Fibroblast of skin of right quadriceps (primary cell): ENCODE measurements at regions not wholly inside any gene's neighbourhood (a gene's known extent, or its start where the extent isn't known, plus 50 kb on each side); places are given as distances from the start of the nearest gene placed in this dataset.
"Not testable (repeated sequence)": the region's sequence is repeated elsewhere in the genome, so short reads cannot be mapped to it uniquely, and the experiment has no call there.

Experiments
- DNase-seq: peaks from one replicate; pipeline ENCODE4 v3.0.0-alpha.2; 2013

DNA sequence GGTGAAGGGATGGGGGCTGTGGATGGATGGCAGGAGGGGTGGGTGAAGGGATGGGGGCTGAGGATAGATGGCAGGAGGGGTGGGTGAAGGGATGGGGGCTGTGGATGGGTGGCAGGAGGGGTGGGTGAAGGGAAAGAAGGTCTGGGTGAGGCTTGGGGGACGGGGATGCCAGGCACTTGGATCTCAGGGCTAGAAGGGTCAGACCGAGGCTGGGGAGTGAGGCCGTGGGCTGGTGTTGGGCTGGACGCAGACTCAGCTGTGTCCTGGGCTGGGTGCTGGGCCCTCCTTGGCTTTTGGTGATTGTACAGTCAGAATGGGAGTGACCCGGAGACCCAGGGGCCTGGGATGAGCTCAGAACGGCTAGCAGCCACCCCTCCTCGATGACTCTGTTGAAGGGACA lies 192.4 kb downstream of the TMEM121 start:
- not testable (repeated sequence) for DNase-seq

DNA sequence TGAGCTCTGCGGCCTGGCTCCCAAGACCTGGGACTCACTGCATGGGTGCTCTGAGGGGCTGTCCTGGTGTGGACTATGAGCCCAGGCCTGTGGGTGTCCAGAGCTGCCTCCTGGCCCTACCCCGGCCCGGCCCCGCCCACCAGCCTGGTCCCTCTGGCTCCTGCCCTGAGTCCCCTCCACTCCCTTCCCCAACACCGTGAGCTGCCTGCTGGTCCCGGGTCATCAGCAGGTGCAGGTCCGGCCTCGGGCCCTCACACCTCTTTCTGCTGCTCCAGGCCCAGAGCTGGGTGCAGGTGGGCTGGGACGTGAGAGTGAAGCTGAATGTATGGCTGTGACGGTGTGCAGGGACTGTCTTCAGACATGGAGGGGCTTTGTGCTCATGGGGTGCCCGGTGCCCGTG lies 193.7 kb downstream of the TMEM121 start:
- not testable (repeated sequence) for DNase-seq

DNA sequence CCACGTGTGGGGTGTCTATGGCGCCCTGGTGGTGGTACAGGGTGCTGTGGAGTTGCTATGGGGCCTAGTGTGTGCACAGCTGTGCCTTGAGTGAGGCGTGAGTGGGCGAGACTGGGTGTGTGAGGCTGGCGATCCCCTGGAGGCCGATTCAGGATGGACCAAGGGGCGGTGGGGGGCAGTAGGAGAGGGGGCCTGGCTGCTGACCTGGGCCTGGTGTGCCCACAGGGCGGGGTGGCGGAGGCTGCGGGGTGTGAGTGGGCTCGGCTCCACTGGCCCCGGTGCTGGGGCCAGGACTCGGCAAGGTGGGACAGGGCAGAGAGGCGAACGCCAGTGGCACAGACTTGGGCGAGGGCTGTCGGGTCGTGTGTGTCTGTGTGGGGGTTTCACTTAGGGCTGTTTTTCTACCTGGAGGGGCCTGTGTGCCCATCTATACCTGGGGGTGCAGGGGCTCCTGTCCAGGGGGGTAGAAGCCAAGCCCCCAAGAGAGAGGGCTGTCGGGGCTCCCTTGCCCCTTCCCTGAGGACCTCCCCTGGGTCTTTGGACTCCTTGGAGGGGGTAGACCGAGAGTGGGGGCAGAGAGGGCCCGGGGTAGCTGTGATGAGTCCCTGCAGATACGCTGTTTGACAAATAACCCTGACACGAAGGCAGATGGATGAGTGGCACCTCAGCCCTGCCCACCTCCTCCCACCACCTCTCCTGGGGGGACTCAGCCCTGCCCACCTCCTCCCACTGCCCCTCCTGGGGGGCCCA lies 194.6 kb downstream of the TMEM121 start:
- DNase-seq = not testable (repeated sequence)

DNA sequence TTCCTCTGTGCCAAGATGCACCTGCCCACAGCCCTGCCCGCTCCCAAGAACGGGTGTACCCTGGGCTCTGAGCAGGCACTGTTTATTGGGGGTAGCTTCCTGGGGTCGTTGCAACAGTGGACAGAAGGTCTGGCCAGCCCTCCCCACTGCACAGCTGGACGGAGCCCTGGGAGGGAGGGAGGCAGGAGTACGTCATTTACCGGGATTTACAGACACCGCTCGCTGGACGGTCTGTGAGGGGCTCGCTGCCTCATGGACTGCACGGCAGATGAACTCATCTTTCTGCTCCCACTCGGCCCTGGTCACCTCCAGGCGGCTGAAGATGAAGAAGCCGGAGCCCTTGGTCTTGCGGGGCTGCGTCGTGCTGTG lies 195.2 kb downstream of the TMEM121 start:
- not testable (repeated sequence) for DNase-seq

DNA sequence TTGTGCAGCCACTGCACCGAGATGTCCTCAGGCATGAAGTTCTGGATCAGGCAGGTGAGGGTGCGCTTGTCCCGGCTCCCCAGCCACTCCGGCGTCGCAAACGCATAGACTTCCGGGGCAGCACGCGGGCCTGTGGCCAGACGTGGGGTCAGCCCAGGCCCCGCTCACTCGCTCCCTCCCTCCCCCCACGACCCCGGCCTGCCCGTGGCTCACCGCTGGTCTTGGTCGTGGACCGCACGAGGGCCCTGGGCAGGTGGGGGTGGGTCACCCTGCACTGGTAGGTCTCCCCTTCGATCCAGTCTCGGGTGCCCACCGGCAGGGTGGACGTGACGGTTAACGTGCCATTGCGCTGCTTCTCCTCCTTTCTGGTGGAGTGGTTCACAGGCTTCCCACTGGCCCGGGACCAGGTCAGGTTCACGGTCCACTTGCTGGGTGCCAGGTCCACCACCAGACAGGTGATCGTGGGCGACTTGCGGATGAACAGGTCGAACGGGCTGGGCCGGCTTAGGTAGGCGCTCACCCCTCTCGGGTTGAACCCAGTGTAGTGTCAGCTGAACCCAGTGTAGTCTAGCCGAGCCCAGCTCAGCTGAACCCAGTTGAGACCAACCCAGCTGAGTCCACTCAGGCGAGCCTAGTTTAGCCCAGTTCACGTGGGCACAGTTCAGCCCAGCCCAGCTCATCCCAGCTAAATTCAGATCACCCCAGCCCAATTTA lies 195.8 kb downstream of the TMEM121 start:
- DNase-seq = not testable (repeated sequence)

DNA sequence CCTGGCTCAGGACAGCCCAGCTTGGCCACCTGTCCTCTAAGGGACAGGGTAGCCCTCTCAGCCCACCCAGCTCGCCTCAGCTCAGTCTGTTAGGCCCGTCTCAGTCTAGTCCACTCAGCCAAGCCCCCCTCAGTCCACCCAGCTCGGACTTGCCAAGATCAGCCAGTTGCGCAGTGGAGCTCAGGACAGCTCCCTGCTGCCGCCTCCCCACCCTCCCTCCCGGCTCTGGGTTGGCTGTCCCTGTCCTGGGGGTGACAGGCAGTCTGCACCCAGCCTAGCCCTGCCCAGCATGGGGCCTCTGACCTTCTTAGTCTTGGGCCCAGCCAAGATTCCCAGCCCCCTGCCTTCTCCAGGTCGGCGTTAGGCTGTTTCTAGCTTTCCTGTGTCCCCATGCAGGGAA lies 196.9 kb downstream of the TMEM121 start:
- not testable (repeated sequence) for DNase-seq

DNA sequence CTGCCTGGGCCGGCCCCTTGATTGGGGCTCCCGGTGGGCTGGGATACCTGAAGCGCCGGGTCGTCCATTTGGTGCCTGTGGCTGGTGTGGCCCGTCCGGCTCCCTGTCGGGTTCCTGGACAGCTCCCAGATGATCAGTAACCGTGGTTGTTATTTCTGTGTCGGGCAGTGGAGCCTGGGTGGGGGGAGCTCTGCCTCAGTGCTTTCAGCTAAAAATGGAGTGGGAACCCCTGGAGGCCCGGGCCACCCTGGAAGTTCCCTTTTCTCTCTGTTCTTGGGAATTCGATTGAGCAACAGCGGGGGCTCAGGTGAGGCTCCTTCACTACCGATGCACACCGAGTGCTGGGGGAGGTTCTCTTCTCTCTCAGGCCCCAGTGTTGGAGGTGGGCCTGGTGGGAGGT lies 197.4 kb downstream of the TMEM121 start:
- DNase-seq = not testable (repeated sequence)

DNA sequence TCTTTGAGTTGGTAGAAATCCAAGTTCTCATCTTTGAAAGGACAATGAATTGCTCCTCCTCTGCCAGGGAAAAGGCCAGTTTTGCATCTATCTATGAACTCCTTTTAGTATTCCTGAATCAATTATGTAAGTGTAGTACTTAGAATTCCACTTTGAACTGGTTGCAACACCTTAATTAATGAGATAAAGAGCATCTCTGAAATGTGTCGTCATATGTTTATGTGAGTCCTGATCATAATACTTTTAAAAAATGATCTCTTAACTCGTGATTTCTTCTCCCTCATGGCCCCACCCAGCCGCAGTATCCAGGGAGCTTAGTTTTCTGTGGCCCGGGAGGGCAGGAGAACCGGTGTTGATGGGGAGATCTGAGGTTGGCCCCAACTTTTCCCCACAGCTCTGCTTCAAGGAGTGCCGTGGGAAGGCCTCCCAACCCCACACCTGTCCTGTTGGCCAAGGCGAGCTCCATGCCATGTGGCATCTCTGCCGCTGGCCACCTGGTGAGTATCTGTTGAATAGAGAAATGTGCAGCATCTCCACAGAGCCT lies 203.5 kb downstream of the TMEM121 start:
- DNase-seq = not testable (repeated sequence)

DNA sequence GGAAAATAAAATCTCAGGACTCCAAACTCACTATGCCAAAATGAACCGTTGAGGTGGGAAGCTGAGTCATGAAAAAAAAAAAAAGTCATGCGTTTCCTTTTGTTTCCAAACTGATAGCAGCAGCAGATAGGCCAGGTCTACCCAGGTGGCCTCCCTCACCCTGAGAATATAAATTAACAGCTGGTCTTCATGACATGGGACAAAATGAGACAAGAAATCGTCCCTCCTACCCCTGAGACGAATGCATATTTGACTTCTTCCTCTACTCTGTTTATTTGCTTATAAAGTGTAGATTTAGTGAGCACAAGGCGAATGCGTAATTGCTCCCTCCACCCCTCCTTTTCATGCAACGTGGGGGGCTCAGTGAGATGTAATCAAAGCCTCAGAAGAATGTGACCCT lies 204.3 kb downstream of the TMEM121 start:
- DNase-seq = not testable (repeated sequence)

DNA sequence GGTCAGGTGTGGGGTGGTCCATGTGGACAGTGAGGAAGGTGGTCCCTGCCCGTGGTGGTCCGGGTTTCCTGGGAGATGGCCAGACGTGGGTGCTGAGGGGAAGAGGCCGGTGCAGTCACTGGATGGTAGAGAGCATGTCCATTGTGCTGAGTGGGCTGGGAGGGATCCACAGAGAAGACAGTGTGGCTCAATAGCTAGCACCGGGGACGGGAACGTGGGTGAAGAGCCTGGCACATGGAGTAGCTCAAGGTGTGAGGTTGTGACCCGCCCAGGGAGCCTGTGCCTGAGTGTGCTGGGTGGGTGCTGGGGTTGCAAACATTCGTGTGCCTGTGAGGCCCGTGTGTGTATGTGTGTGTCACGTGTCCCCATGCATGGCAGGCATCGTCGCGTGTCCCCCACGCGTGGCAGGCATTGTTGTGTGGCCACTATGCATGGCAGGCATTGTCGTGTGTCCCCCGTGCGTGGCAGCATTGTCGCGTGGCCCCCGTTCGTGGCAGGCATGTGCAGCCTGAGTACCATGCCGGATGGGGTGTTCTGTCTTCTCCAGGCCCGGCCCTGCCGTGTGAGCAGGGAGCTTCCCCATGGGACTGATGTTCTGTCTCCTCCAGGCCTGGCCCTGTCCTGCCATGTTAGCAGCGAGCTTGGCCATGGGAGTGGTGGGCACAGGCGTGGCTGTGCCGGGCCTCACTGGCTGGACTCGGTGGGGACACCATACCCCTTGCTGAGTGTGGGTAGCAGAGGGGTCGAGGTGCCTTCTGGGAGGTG lies 205.0 kb downstream of the TMEM121 start:
- DNase-seq = not testable (repeated sequence)

DNA sequence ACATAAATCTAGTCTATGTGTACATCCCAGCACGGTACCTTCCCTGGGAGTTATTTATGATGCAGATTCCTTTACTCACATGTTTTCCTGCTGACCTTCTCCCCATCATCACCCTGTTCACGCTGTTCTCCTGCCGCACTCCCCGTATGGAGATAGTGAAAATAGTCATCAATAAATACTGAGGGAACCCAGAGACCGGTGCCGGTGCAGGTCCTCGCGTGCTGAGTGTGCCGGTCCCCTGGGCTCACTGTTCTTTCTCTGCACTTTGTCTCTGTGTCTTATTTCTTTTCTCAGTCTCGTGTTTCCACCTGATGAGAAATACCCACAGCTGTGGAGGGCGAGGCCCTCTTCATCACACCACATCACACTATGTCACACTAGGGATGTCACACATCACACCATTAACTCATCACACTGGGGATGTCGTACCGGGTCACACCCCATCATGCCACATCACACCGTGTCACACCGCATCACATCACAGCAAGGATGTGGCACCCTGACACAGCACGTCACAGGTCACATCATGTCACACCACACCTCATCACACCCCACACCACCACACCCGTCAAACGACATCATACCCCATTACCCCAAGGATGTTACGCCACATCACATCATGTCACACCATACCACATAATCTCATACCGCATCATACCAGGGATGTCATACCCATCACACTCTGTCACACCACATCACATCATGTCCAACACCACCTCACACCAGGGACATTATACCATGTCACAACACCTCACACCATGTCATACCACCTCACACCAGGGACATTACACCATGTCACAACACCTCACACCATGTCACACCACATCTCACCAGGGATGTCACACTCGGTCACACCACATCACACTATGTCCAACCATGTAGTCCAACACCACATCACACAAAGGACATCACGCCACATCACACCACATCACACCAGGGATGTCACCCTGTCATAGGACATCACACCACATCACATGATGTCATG lies 207.0 kb downstream of the TMEM121 start:
- DNase-seq = no peak

DNA sequence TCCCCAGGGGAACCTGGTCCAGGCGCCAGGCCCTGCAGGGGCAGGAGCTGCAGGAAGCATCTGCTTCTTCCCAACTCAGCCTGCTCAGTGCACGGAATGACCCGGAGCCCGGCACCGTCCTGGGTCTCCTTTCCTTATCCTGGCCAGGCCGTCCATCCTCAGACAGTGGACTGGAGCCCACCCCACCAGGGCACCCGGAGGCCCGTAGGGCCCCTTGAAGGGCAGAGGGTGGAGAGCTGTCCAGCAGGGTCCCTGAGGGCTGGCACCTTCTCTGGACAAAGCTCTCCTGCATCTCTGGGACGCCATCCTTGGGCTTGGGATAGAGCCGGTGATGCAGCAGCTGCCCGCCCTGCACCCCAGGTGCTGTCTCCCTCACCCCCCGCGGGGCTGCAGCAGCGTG lies 207.9 kb downstream of the TMEM121 start:
- not testable (repeated sequence) for DNase-seq

DNA sequence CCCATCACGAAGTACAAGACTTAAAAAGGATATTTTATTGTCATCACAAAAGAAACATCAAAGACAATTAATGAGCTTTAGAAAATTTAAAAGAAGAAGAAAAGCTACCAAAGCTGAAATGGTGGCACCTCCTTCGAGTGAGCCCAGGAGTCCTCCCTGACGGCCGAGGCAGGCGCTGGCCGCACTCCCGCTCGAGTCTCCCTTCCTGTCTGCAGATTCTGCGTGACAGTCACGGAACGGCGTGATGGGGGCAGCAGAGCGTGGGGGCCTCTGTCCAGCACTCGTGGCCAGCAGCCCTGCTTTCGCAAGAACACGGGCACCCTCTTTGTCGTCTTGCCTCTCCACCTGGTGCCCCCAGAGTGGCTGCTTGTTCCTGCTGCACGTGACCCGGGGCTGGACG lies 209.9 kb downstream of the TMEM121 start:
- not testable (repeated sequence) for DNase-seq

DNA sequence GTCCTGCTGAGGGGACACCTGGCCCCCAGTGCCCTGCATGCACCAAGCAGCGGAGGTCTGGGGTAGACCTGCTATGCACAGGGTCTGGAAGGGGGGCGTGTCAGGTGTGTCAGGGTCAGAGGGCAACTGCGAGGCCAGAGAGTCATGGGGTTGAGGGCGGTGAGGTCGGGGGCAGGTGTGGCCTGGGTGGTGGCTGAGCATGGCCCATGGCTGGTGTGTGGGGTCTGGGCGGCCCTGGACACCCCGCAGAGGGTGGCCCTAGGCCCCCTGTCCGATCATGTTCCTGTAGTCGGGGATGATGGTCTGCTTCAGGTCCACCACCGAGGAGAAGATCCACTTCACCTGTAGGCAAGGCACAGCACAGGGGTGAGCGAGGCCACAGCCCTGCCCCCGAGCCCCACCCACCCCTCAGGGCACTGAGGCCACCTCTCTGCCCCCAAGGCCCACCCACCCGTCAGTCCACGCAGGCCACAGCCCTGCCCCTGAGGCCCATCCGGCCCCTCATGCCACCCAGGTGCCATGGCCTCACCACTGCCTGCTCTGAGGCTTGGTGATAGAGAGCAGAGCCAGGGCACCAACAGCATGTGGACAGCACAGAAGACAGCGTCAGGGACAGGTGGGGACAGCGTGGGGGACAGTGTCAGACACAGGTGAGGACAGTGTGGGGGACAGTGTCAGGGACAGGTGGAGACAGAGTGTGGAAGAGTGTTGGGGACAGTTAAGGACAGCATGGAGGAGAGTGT lies 211.3 kb downstream of the TMEM121 start:
- DNase-seq = no peak

DNA sequence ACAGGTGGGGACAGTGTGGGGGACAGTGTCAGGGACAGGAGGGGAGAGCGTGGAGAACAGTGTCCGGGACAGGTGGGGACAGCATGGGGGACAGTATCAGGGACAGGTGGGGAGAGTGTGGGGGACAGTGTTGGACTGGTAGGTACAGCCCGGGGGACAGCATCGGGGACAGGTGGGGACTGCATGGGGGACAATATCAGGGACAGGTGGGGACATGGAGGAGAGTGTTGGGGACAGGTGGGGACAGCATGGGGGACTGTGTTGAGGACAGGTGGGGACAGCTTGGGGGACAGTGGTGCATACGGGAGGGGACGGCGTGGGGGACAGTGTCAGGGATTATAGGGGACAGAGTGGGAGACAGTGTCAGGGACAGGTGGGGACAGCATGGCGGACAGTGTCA lies 212.3 kb downstream of the TMEM121 start:
- no peak for DNase-seq

DNA sequence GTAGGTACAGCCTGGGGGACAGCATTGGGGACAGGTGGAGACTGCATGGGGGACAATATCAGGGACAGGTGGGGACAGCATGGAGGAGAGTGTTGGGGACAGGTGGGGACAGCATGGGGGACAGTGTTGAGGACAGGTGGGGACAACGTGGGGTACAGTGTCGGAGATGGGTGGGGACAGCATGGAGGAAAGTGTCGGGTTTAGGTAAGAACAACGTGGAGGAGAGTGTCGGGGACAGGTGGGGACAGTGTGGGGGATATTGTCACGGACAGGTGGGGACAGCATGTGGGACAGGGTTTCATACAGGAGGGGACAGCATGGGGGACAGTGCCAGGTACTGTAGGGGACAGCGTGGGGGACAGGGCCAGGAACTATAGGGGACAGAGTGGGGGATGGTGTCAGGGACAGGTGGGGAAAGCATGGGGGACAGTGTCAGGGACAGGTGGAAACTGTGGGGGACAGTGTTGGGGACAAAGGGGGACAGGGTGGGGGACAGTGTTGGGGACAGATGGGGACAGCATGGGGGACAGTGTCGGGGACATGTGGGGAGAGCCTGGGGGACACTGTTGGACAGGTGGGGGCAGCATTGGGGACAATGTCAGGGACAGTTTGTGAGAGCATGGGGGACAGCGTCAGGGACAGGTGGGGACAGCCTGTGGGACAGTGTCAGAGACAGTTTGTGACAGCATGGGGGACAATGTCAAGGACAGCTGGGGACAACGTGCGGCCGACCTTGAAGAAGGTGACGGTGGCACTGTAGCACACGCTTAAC lies 213.1 kb downstream of the TMEM121 start:
- DNase-seq = no peak

DNA sequence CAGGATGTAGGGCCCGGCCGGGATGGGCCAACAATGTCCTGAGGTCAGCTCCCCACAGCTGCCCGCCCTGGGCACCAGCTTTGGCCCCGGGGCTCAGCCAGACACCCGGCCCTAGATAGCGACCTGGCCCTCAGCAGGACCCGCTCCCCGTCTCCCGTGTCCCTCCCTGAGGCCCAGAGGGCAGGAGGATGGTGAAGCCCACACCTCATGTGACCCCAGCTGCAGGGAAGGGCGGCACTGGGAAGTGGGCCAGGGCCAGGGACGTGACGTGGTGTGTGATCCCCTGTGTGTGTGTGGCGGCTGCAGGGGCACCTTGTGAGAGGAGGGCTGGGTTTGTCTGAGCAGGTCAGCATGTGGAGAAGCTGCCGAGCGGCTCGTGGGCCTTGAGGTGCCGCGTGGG lies 213.9 kb downstream of the TMEM121 start:
- DNase-seq = not testable (repeated sequence)

DNA sequence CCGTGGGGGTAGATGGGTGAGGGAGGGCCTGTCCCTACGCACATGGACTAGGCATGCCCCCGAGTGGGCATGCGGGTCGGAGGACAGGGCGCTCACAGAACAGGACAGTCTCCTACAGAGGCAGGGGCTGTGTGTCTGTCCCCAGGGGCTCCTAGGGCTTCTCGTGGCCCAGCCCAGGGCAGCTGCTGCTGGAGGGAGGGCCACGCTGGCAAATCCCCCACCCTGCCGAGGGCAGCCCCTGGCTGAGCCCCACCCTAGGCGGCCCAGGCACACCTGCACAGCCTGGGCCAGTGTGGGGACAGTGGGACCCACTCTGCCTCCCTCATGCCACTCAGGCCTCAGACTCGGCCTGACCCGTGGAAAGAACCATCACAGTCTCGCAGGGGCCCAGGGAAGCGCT lies 214.6 kb downstream of the TMEM121 start:
- DNase-seq = not testable (repeated sequence)

DNA sequence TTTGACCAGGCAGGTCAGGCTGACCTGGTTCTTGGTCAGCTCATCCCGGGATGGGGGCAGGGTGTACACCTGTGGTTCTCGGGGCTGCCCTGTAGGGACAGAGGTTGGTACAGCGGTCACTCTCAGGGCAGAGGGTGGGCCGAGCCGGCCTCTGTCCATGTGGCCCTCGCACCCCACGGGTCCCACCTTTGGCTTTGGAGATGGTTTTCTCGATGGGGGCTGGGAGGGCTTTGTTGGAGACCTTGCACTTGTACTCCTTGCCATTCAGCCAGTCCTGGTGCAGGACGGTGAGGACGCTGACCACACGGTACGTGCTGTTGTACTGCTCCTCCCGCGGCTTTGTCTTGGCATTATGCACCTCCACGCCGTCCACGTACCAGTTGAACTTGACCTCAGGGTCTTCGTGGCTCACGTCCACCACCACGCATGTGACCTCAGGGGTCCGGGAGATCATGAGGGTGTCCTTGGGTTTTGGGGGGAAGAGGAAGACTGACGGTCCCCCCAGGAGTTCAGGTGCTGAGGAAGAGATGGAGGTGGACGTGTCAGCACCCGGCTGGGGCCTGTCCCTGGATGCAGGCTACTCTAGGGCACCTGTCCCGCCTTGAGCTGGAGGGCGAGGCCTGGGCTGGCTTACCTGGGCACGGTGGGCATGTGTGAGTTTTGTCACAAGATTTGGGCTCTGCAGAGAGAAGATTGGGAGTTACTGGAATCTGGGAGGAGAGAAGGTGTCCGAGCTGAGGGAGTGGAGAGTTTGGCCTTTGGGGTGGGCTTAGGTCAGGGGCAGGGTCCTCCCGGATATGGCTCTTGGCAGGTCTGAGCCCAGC lies 215.5 kb downstream of the TMEM121 start:
- not testable (repeated sequence) for DNase-seq

DNA sequence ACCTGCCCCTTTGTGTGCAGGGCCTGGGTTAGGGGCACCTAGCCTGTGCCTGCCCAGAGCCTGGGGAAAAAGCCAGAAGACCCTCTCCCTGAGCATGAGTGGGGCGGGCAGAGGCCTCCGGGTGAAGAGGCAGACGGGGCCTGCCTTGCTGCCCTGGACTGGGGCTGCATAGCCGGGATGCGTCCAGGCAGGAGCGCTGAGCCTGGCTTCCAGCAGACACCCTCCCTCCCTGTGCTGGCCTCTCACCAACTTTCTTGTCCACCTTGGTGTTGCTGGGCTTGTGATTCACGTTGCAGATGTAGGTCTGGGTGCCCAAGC lies 216.1 kb downstream of the TMEM121 start:
- no peak for DNase-seq
